Spleen (tissue), 7 donors: ENCODE measurements at regions not wholly inside any gene's neighbourhood (a gene's known extent, or its start where the extent isn't known, plus 50 kb on each side); places are given as distances from the start of the nearest gene placed in this dataset.

ENCODE experiments used
- CTCF ChIP-seq, 11 experiments: fragments of 200-600 bp in 7 of 11; fragments of 450-650 bp in 4 of 11; sonication (generic) in 4 of 11; IDR thresholded peaks in 8 of 11; conservative IDR thresholded peaks in 3 of 11; 1 replicate in 7 of 11; 2 replicates in 4 of 11; pipeline versions ENCODE4 v1.4.0 to v1.8.0; 2016 to 2021; ENCODE audit warnings: antibody characterized with exemption in 11 of 11, inconsistent platforms in 4 of 11, mild to moderate bottlenecking in 1 of 11
- POLR2A ChIP-seq, 3 donors: fragments of 450-650 bp; IDR thresholded peaks; one replicate each; pipeline ENCODE4 v1.5.1; 2017; ENCODE audit warnings: antibody characterized with exemption in 3 of 3, mild to moderate bottlenecking in 1 of 3
- POLR2AphosphoS5 ChIP-seq, 3 donors: sonication (generic); formaldehyde crosslinking; IDR thresholded peaks; one replicate each; pipeline ENCODE4 v1.5.1; 2017; ENCODE audit warnings: antibody characterized with exemption in 3 of 3
- donor health status: DM: no; HTN: no; CAD: no; lungs with moderate emphysema.
- donor health status: DM: no; HTN: no; CAD: no.
- donor health status: DM: no; HTN: no; CAD: no.

GRCh38 chr7:89926194-89926593 is 228.1 kb upstream of the STEAP1 start:
- TF ChIP-seq POLR2A (IDR thresholded peaks at IDR 0.05), result no peak
- TF ChIP-seq CTCF (IDR thresholded peaks at IDR 0.05 in 8 of 11, conservative IDR thresholded peaks at IDR 0.05 in 3 of 11), result no peak
- TF ChIP-seq POLR2AphosphoS5 (IDR thresholded peaks at IDR 0.05), result no peak
